Vagina (tissue), 2 donors: ENCODE measurements at regions not wholly inside any gene's neighbourhood (a gene's known extent, or its start where the extent isn't known, plus 50 kb on each side); places are given as distances from the start of the nearest gene placed in this dataset.
"Not testable (repeated sequence)": the region's sequence is repeated elsewhere in the genome, so short reads cannot be mapped to it uniquely, and the experiment has no call there.

Source experiments
- DNase-seq, 2 donors: peaks; one replicate each; pipeline ENCODE4 v3.0.0-alpha.2; 2017; ENCODE audit errors: extremely low spot score in 2 of 2
- H3K27ac ChIP-seq: fragments of 200-600 bp; sonication (generic); one replicate; pipeline ENCODE4 v1.5.1; 2019
- H3K27me3 ChIP-seq: fragments of 200-600 bp; sonication (generic); one replicate; pipeline ENCODE4 v1.5.1; 2019
- H3K36me3 ChIP-seq, 2 donors: fragments of 200-600 bp; sonication (generic); one replicate each; pipeline ENCODE4 v1.5.1; 2017 to 2019
- H3K4me1 ChIP-seq: fragments of 200-600 bp; sonication (generic); one replicate; pipeline ENCODE4 v1.5.1; 2019
- H3K4me3 ChIP-seq, 2 donors: fragments of 200-600 bp; sonication (generic); 1 replicate in 1 of 2; 2 replicates in 1 of 2; pipeline ENCODE4 v1.5.1; 2016 to 2019
- H3K9me3 ChIP-seq: fragments of 200-600 bp; sonication (generic); one replicate; pipeline ENCODE4 v1.5.1; 2019
- POLR2A ChIP-seq, 2 donors: fragments of 450-650 bp; IDR thresholded peaks; one replicate each; pipeline ENCODE4 v1.6.1; 2017; ENCODE audit warnings: antibody characterized with exemption in 2 of 2, mild to moderate bottlenecking in 2 of 2, moderate library complexity in 2 of 2
- POLR2AphosphoS5 ChIP-seq, 2 donors: sonication (generic); formaldehyde crosslinking; IDR thresholded peaks; one replicate each; pipeline ENCODE4 v1.9.0; 2017; ENCODE audit warnings: antibody characterized with exemption in 2 of 2, mild to moderate bottlenecking in 2 of 2, low read depth in 1 of 2; ENCODE audit not compliant: insufficient read depth in 1 of 2
- intact Hi-C: fragments of 100-400 bp; cut with DNase I; formaldehyde crosslinking; loops from one replicate; pipeline ENCODE4 v1.15.1; 2023
- TF ChIP-seq, protein P1 (sequence below), 3 experiments: fragments of 450-650 bp in 2 of 3; fragments of 200-600 bp in 1 of 3; sonication (generic) in 1 of 3; IDR thresholded peaks; one replicate each; pipeline ENCODE4 v1.5.1; 2017 to 2019; ENCODE audit warnings: antibody characterized with exemption in 3 of 3, mild to moderate bottlenecking in 2 of 3, moderate library complexity in 2 of 3

DNA sequence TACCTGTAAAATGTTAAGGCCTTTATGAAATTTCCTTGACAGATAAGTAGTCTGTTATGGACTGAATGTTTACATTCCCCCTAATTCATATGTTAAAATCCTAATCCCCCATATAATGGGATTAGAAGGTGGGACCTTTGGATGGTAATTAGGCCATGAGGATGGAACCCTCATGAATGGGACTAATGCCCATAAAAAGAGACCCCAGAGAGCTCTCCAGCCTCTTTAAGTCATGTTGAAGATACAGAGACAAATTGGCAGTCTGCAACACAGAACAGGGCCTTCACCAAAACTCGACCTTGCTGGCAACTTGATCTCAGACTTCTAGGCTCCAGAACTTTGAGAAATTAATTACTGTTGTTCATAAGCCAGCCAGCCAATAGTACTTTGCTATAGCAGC is 1344.5 kb upstream of the PCDH7 start:
- Histone ChIP-seq H3K36me3 (no peaks in the 10 kb centered on the region), H3K4me1 (no peaks in the 10 kb centered on the region), H3K27ac (no peak overlapping the region), H3K9me3 (no peaks in the 10 kb centered on the region), H3K27me3 (no peaks in the 10 kb centered on the region), H3K4me3 (no peak overlapping the region)
- TF ChIP-seq POLR2AphosphoS5 (IDR thresholded peaks at IDR 0.05; ENCODE audit: insufficient read depth in 1 of 2, low read depth in 1 of 2) (no peak), POLR2A (IDR thresholded peaks at IDR 0.05) (no peak)
- TF ChIP-seq, protein P1, sequence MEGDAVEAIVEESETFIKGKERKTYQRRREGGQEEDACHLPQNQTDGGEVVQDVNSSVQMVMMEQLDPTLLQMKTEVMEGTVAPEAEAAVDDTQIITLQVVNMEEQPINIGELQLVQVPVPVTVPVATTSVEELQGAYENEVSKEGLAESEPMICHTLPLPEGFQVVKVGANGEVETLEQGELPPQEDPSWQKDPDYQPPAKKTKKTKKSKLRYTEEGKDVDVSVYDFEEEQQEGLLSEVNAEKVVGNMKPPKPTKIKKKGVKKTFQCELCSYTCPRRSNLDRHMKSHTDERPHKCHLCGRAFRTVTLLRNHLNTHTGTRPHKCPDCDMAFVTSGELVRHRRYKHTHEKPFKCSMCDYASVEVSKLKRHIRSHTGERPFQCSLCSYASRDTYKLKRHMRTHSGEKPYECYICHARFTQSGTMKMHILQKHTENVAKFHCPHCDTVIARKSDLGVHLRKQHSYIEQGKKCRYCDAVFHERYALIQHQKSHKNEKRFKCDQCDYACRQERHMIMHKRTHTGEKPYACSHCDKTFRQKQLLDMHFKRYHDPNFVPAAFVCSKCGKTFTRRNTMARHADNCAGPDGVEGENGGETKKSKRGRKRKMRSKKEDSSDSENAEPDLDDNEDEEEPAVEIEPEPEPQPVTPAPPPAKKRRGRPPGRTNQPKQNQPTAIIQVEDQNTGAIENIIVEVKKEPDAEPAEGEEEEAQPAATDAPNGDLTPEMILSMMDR (IDR thresholded peaks at IDR 0.05), result no peak
- DNase-seq, result no peak
- intact Hi-C loops, result no loop called here

DNA sequence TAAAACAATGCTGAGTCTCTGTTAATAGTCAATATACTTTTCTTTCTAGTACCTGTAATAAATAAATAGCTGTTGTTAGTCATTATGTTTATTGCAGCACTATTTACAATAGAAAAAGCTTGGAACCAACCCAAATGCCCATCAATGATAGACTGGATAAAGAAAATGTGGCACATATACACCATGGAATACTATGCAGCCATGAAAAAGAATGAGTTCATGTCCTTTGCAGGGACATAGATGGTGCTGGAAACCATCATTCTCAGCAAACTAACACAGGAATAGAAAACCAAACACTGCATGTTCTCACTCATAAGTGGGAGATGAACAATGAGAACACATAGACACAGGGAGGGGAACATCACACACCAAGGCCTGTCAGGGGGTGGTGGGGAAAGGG is 1341.9 kb upstream of the PCDH7 start:
- H3K27ac ChIP-seq, H3K4me3 ChIP-seq, DNase-seq, intact Hi-C loops, H3K36me3 ChIP-seq, H3K9me3 ChIP-seq, H3K27me3 ChIP-seq, H3K4me1 ChIP-seq: not testable (repeated sequence)

DNA sequence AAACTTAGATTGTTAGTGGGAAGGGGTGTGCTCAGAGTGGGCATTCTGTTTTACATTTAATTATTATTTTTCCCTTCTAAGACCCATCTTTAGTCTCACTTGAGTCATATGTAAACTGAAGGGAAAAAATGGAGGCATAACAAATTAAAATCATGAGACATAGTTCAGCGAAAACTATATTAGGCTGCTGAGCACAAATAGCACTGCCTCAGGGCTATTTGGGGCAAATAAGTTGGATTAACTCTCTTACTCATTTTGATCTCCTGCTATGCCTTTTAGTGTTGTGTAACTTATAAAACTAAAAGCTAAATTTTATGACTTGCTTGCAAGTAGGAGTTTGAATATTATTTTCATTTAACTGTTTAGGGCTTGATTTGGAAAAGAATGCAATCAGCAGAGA is 1329.2 kb upstream of the PCDH7 start:
- no peak for DNase-seq
- Histone ChIP-seq H3K9me3 (no peaks in the 10 kb centered on the region), H3K36me3 (no peaks in the 10 kb centered on the region), H3K4me3 (no peak overlapping the region), H3K27me3 (no peaks in the 10 kb centered on the region), H3K27ac (no peak overlapping the region), H3K4me1 (no peaks in the 10 kb centered on the region)
- TF ChIP-seq POLR2AphosphoS5 (IDR thresholded peaks at IDR 0.05; ENCODE audit: insufficient read depth in 1 of 2, low read depth in 1 of 2) (no peak), POLR2A (IDR thresholded peaks at IDR 0.05) (no peak)
- TF ChIP-seq, protein P1 (IDR thresholded peaks at IDR 0.05), result no peak
- intact Hi-C loops, result no loop called here

DNA sequence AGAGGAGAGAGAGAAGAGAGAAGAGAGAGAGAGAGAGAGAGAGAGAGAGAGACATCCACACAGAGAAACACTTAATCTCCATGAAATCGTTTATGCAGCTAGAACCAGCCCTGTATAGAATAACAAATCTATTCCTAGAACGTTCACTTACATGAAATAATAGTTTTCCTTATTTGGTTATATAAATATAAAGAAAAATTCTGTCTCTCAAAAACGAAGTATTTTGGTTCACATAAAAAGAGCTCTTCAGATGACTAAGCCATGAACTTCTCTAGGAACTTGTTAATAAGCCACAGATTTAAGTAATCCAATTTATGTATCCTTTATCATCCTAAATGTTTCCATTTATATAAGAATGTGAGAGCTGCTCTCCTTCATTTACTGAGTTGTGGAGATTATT is 1315.1 kb upstream of the PCDH7 start:
- Histone ChIP-seq H3K4me1 (no peaks in the 10 kb centered on the region), H3K27me3 (no peaks in the 10 kb centered on the region), H3K36me3 (no peaks in the 10 kb centered on the region), H3K9me3 (no peaks in the 10 kb centered on the region), H3K4me3 (no peak overlapping the region), H3K27ac (no peak overlapping the region)
- no peak for DNase-seq
- no peak for TF ChIP-seq POLR2A (IDR thresholded peaks at IDR 0.05)
- TF ChIP-seq, protein P1 (IDR thresholded peaks at IDR 0.05), result no peak
- TF ChIP-seq POLR2AphosphoS5 (IDR thresholded peaks at IDR 0.05; ENCODE audit: insufficient read depth in 1 of 2, low read depth in 1 of 2), result no peak
- intact Hi-C loops, result no loop called here

DNA sequence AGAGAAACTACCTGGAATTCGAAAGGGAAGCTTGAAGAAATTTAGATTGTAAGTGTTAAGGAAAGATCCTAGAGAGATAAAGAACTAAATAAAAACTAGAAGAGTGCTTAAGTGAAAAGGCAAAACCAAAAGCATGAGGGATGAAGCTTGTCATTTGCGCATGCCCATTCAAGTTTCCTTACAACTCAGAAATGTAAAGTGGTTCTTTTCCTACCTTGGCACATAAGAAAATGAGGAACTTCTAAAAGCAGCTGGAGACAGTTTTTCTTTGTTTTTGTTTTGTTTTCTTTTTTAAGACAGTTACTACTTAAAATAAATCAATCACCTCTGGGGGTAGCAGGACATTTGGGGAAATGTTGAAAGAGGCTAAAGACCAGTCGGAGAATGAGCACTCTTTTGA is 1304.4 kb upstream of the PCDH7 start:
- intact Hi-C loops, result no loop called here
- Histone ChIP-seq H3K36me3 (no peaks in the 10 kb centered on the region), H3K27me3 (no peaks in the 10 kb centered on the region), H3K4me1 (no peaks in the 10 kb centered on the region), H3K27ac (no peak overlapping the region), H3K9me3 (no peaks in the 10 kb centered on the region), H3K4me3 (no peak overlapping the region)
- TF ChIP-seq POLR2AphosphoS5 (IDR thresholded peaks at IDR 0.05; ENCODE audit: insufficient read depth in 1 of 2, low read depth in 1 of 2) (no peak), POLR2A (IDR thresholded peaks at IDR 0.05) (no peak)
- TF ChIP-seq, protein P1 (IDR thresholded peaks at IDR 0.05), result no peak
- DNase-seq, result no peak
